ENCODE measurements at regions not wholly inside any gene's neighbourhood (a gene's known extent, or its start where the extent isn't known, plus 50 kb on each side); places are given as distances from the start of the nearest gene placed in this dataset.

GRCh38 chr6:114559419-114559818, 216.6 kb upstream of the HS3ST5 start:
- Histone ChIP-seq H3K79me2 (replicated peaks; ENCODE audit: insufficient read depth) (no peaks in the 10 kb centered on the region), H3K4me2 (no peak overlapping the region), H3K36me3 (ENCODE audit: insufficient read depth) (0 out of 2 replicates have a peak, but pooled peaks cover 3% of the 10 kb centered on the region), H3F3A (replicated peaks; ENCODE audit: low read depth) (no peaks in the 10 kb centered on the region), H2AFZ (no peak overlapping the region), H3K4me3 (no peak overlapping the region), H3K27me3 (ENCODE audit: insufficient read depth) (no peaks in the 10 kb centered on the region), H3K9me2 (ENCODE audit: insufficient read depth) (no peaks in the 10 kb centered on the region), H4K20me1 (replicated peaks; ENCODE audit: insufficient read depth) (no peaks in the 10 kb centered on the region), H3K27ac (ENCODE audit: low read depth) (no peak overlapping the region), H3K4me1 (ENCODE audit: insufficient read depth) (no peaks in the 10 kb centered on the region)
- Mint-ChIP-seq H3K4me1 (no peaks in the 10 kb centered on the region), H3K27ac (no peak overlapping the region), H3K27me3 (ENCODE audit: insufficient read depth, low read depth, poor library complexity) (no peaks in the 10 kb centered on the region), H3K9me3 (peaks cover 23% of the 10 kb centered on the region), H3K36me3 (ENCODE audit: low read depth) (peaks cover 21% of the 10 kb centered on the region), H3K4me3 (no peak overlapping the region)
- ATAC-seq (no peak), DNase-seq (ENCODE audit: low spot score) (no peak)
- TF ChIP-seq POLR2AphosphoS5 (IDR thresholded peaks at IDR 0.05; ENCODE audit: low read depth) (no peak), EZH2 (IDR thresholded peaks at IDR 0.05; ENCODE audit: low read depth, unreplicated experiment) (no peak), NANOG (IDR thresholded peaks at IDR 0.05; ENCODE audit: borderline replicate concordance) (no peak), ZNF114 (CRISPR knock-in tag; IDR thresholded peaks at IDR 0.05) (no peak), EZH2phosphoT487 (IDR thresholded peaks at IDR 0.05; ENCODE audit: unreplicated experiment) (no peak), ZNF462 (CRISPR knock-in tag; IDR thresholded peaks at IDR 0.05) (no peak), ETS1 (IDR thresholded peaks at IDR 0.05) (no peak), CTCF (conservative IDR thresholded peaks at IDR 0.05; ENCODE audit: low read depth in 2 of 2) (no peak), ZNF331 (CRISPR knock-in tag; IDR thresholded peaks at IDR 0.05; ENCODE audit: low read depth) (no peak), CREB1 (CRISPR knock-in tag; IDR thresholded peaks at IDR 0.05; ENCODE audit: low read depth) (no peak), JUNB (IDR thresholded peaks at IDR 0.05; ENCODE audit: unreplicated experiment) (no peak), REST (IDR thresholded peaks at IDR 0.05; ENCODE audit: unreplicated experiment) (no peak), STAT1 (IDR thresholded peaks at IDR 0.05; ENCODE audit: unreplicated experiment) (no peak)

Measured in GM23338 (cell line).